H9 (cell line): ENCODE measurements at regions not wholly inside any gene's neighbourhood (a gene's known extent, or its start where the extent isn't known, plus 50 kb on each side); places are given as distances from the start of the nearest gene placed in this dataset.

Experiments
- DNase-seq: peaks from one replicate; pipeline ENCODE4 v3.0.0-alpha.2; 2017
- H2AFZ ChIP-seq: one replicate; pipeline ENCODE4 v1.6.1; 2013; ENCODE audit warnings: mild to moderate bottlenecking, low read length, control low read depth, moderate library complexity
- H2AK5ac ChIP-seq: 2 replicates; pipeline ENCODE4 v1.6.1; 2013; ENCODE audit warnings: low read length, control low read depth, mixed read lengths; ENCODE audit not compliant: insufficient read length
- H2BK120ac ChIP-seq: one replicate; pipeline ENCODE4 v1.6.1; 2013; ENCODE audit warnings: low read depth, mild to moderate bottlenecking, low read length, control low read depth, inconsistent platforms; ENCODE audit not compliant: poor library complexity, severe bottlenecking
- H2BK12ac ChIP-seq: 2 replicates; pipeline ENCODE4 v1.6.1; 2013; ENCODE audit warnings: low read length, control low read depth, mixed read lengths, low read depth; ENCODE audit not compliant: insufficient read length
- H2BK15ac ChIP-seq: 2 replicates; pipeline ENCODE4 v1.6.1; 2013; ENCODE audit warnings: low read depth, low read length, control low read depth
- H2BK20ac ChIP-seq: one replicate; pipeline ENCODE4 v1.6.1; 2013; ENCODE audit warnings: low read depth, mild to moderate bottlenecking, low read length, control low read depth, inconsistent platforms; ENCODE audit not compliant: poor library complexity, severe bottlenecking
- H2BK5ac ChIP-seq: 2 replicates; pipeline ENCODE4 v1.6.1; 2013; ENCODE audit warnings: low read length, control low read depth, mixed read lengths; ENCODE audit not compliant: insufficient read length
- H3K14ac ChIP-seq: 2 replicates; pipeline ENCODE4 v1.6.1; 2013; ENCODE audit warnings: low read length, control low read depth; ENCODE audit not compliant: insufficient read depth
- H3K18ac ChIP-seq: 2 replicates; pipeline ENCODE4 v1.6.1; 2013; ENCODE audit warnings: low read depth, mild to moderate bottlenecking, mixed read lengths, low read length, control low read depth; ENCODE audit not compliant: insufficient read length
- H3K23ac ChIP-seq: 2 replicates; pipeline ENCODE4 v1.6.1; 2013; ENCODE audit warnings: low read length, control low read depth, mixed read lengths, low read depth; ENCODE audit not compliant: insufficient read length
- H3K23me2 ChIP-seq: 2 replicates; pipeline ENCODE4 v1.6.1; 2013; ENCODE audit warnings: low read depth, mild to moderate bottlenecking, mixed read lengths, low read length, control low read depth; ENCODE audit not compliant: insufficient read length, poor library complexity, severe bottlenecking
- H3K27ac ChIP-seq: 2 replicates; pipeline ENCODE4 v1.5.1; 2013; ENCODE audit warnings: low read length, control low read depth, mixed read lengths, low read depth; ENCODE audit not compliant: insufficient read length
- H3K27me3 ChIP-seq: 2 replicates; pipeline ENCODE4 v1.6.1; 2013; ENCODE audit warnings: low read length, control low read depth, inconsistent platforms; ENCODE audit not compliant: insufficient read depth
- H3K4ac ChIP-seq: 2 replicates; pipeline ENCODE4 v1.6.1; 2013; ENCODE audit warnings: low read depth, mild to moderate bottlenecking, control low read depth, inconsistent platforms, low read length, moderate library complexity
- H3K4me1 ChIP-seq: 2 replicates; pipeline ENCODE4 v1.6.1; 2013; ENCODE audit warnings: low read length, control low read depth, inconsistent platforms; ENCODE audit not compliant: insufficient read depth
- H3K4me2 ChIP-seq: 2 replicates; pipeline ENCODE4 v1.6.1; 2013; ENCODE audit warnings: low read length, control low read depth, mixed read lengths; ENCODE audit not compliant: insufficient read length, insufficient read depth
- H3K56ac ChIP-seq: 2 replicates; pipeline ENCODE4 v1.6.1; 2013; ENCODE audit warnings: low read depth, mild to moderate bottlenecking, mixed read lengths, low read length, control low read depth; ENCODE audit not compliant: insufficient read length
- H3K79me1 ChIP-seq: 2 replicates; pipeline ENCODE4 v1.6.1; 2013; ENCODE audit warnings: low read depth, mild to moderate bottlenecking, moderate library complexity, low read length, control low read depth, inconsistent platforms; ENCODE audit not compliant: insufficient read depth, poor library complexity, severe bottlenecking
- H3K79me2 ChIP-seq: 2 replicates; pipeline ENCODE4 v1.6.1; 2013; ENCODE audit warnings: low read length, control low read depth, inconsistent platforms; ENCODE audit not compliant: insufficient read depth
- H3K9ac ChIP-seq: 2 replicates; pipeline ENCODE4 v1.6.1; 2013; ENCODE audit warnings: low read length, control low read depth, mixed read lengths; ENCODE audit not compliant: insufficient read length; ENCODE audit errors: extremely low read depth
- H3K9me3 ChIP-seq: one replicate; pipeline ENCODE4 v1.6.1; 2013; ENCODE audit warnings: low read depth, low read length, inconsistent platforms; ENCODE audit not compliant: control insufficient read depth
- H3T11ph ChIP-seq: one replicate; pipeline ENCODE4 v1.6.1; 2013; ENCODE audit warnings: mild to moderate bottlenecking, low read length, control low read depth, inconsistent platforms
- H4K20me1 ChIP-seq: one replicate; pipeline ENCODE4 v1.6.1; 2013; ENCODE audit not compliant: control insufficient read depth, insufficient read length, insufficient read depth
- H4K5ac ChIP-seq: 2 replicates; pipeline ENCODE4 v1.6.1; 2013; ENCODE audit warnings: low read depth, mild to moderate bottlenecking, mixed read lengths, low read length, control low read depth; ENCODE audit not compliant: insufficient read length
- H4K8ac ChIP-seq: replicated peaks from 2 replicates; pipeline ENCODE4 v1.6.1; 2013; ENCODE audit warnings: low read length, control low read depth, mixed read lengths, low read depth; ENCODE audit not compliant: insufficient read length
- H4K91ac ChIP-seq: 2 replicates; pipeline ENCODE4 v1.6.1; 2013; ENCODE audit warnings: low read depth, mild to moderate bottlenecking, moderate library complexity, mixed read lengths, low read length, control low read depth; ENCODE audit not compliant: insufficient read length
- H3K27ac Mint-ChIP-seq, 3 experiments: 2 replicates in 2 of 3; 3 replicates in 1 of 3; pipeline ENCODE4 v1.8.0; 2020 to 2021; ENCODE audit warnings: mixed read lengths in 3 of 3, mild to moderate bottlenecking in 1 of 3, moderate library complexity in 1 of 3
- H3K27me3 Mint-ChIP-seq: 2 replicates; pipeline ENCODE4 v1.8.0; 2021; ENCODE audit warnings: low read depth, mild to moderate bottlenecking, moderate library complexity, mixed read lengths
- H3K36me3 Mint-ChIP-seq, 3 experiments: 2 replicates in 2 of 3; 3 replicates in 1 of 3; pipeline ENCODE4 v1.8.0; 2020 to 2021; ENCODE audit warnings: low read depth in 3 of 3, mixed read lengths in 3 of 3; ENCODE audit not compliant: insufficient read depth in 1 of 3
- H3K4me1 Mint-ChIP-seq, 2 experiments: 2 replicates each; pipeline ENCODE4 v1.8.0; 2020; ENCODE audit warnings: mixed read lengths in 2 of 2
- H3K4me3 Mint-ChIP-seq, 2 experiments: 2 replicates in 1 of 2; 3 replicates in 1 of 2; pipeline ENCODE4 v1.8.0; 2020 to 2021; ENCODE audit warnings: mild to moderate bottlenecking in 2 of 2, mixed read lengths in 2 of 2, moderate library complexity in 1 of 2
- H3K9me3 Mint-ChIP-seq, 2 experiments: 2 replicates in 1 of 2; 3 replicates in 1 of 2; pipeline ENCODE4 v1.8.0; 2020; ENCODE audit warnings: mild to moderate bottlenecking in 2 of 2, mixed read lengths in 2 of 2, moderate library complexity in 1 of 2
- WGBS: extraction: QIAGEN DNeasy Blood & Tissue Kit; methylation state at CpG from one replicate; pipeline ENCODE4 v1.1.7; 2013; ENCODE audit warnings: missing lambda C conversion rate, low lambda C conversion rate, mixed read lengths; ENCODE audit not compliant: insufficient read length; ENCODE audit errors: extremely low coverage; 5-methylcytosine and 5-hydroxymethylcytosine counted together
- TF ChIP-seq, protein P1 (sequence below): fragments of 200-600 bp; sonication (generic); conservative IDR thresholded peaks from 3 replicates; pipeline ENCODE4 v1.8.0; 2021; ENCODE audit warnings: antibody characterized with exemption, mild to moderate bottlenecking

- no peak overlapping the region for H2BK120ac ChIP-seq
- no peak overlapping the region for H2BK12ac ChIP-seq
- TF ChIP-seq, protein P1, sequence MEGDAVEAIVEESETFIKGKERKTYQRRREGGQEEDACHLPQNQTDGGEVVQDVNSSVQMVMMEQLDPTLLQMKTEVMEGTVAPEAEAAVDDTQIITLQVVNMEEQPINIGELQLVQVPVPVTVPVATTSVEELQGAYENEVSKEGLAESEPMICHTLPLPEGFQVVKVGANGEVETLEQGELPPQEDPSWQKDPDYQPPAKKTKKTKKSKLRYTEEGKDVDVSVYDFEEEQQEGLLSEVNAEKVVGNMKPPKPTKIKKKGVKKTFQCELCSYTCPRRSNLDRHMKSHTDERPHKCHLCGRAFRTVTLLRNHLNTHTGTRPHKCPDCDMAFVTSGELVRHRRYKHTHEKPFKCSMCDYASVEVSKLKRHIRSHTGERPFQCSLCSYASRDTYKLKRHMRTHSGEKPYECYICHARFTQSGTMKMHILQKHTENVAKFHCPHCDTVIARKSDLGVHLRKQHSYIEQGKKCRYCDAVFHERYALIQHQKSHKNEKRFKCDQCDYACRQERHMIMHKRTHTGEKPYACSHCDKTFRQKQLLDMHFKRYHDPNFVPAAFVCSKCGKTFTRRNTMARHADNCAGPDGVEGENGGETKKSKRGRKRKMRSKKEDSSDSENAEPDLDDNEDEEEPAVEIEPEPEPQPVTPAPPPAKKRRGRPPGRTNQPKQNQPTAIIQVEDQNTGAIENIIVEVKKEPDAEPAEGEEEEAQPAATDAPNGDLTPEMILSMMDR = no peak
- H3K23ac ChIP-seq = no peak overlapping the region
- Mint-ChIP-seq H3K27me3 (peaks cover 40% of the 10 kb centered on the region), H3K36me3 (peaks cover 0 to 12% (median 4%) of the 10 kb centered on the region in 3 experiments; a peak in 3 of 7 replicates), H3K27ac (no peak overlapping the region), H3K4me1 (peaks cover 7 to 9% of the 10 kb centered on the region in 2 experiments), H3K9me3 (peaks cover 7 to 10% of the 10 kb centered on the region in 2 experiments), H3K4me3 (no peak overlapping the region)
- H3K14ac ChIP-seq = no peak overlapping the region
- no peak overlapping the region for H4K8ac ChIP-seq
- no CpG with 5 or more reads among the region's 4 CpGs for WGBS
- H3K56ac ChIP-seq = no peak overlapping the region
- H4K5ac ChIP-seq = no peak overlapping the region
- no peak overlapping the region for H3K9ac ChIP-seq
- H2BK5ac ChIP-seq = no peak overlapping the region
- no peak for DNase-seq
- no peaks in the 10 kb centered on the region for H3K79me2 ChIP-seq
- H3K23me2 ChIP-seq = no peaks in the 10 kb centered on the region
- no peak overlapping the region for H3T11ph ChIP-seq
- no peaks in the 10 kb centered on the region for H3K79me1 ChIP-seq
- no peak overlapping the region for H3K27ac ChIP-seq
- no peak overlapping the region for H2AK5ac ChIP-seq
- H3K4ac ChIP-seq = no peak overlapping the region
- H3K18ac ChIP-seq = no peak overlapping the region
- H4K20me1 ChIP-seq = no peaks in the 10 kb centered on the region
- H3K4me1 ChIP-seq = peaks cover 4% of the 10 kb centered on the region; the same call in 1 of the 2 replicates
- H2BK15ac ChIP-seq = no peak overlapping the region
- H3K4me2 ChIP-seq = no peak overlapping the region
- no peaks in the 10 kb centered on the region for H3K27me3 ChIP-seq
- no peak overlapping the region for H2BK20ac ChIP-seq
- no peaks in the 10 kb centered on the region for H3K9me3 ChIP-seq
- no peak overlapping the region for H4K91ac ChIP-seq
- H2AFZ ChIP-seq = no peak overlapping the region
These were observed 435.0 kb upstream of the TNP1 start for GRCh38 chr2:217294818-217295217.
